Stimulated activated CD4-positive, alpha-beta T cell treated with anti-CD3 and anti-CD28 coated beads, TNF-alpha, amount 100 ng/mL, for 48 hours (primary cell): ENCODE measurements at regions not wholly inside any gene's neighbourhood (a gene's known extent, or its start where the extent isn't known, plus 50 kb on each side); places are given as distances from the start of the nearest gene placed in this dataset.

Experiments used
- DNase-seq, 3 donors: peaks; one replicate each; pipeline ENCODE4 v3.0.0-alpha.2; 2020; ENCODE audit warnings: low read depth in 3 of 3

GRCh38 chr7:41367967-41368882 lies 334.7 kb downstream of the INHBA start:
- no peak for DNase-seq

DNA sequence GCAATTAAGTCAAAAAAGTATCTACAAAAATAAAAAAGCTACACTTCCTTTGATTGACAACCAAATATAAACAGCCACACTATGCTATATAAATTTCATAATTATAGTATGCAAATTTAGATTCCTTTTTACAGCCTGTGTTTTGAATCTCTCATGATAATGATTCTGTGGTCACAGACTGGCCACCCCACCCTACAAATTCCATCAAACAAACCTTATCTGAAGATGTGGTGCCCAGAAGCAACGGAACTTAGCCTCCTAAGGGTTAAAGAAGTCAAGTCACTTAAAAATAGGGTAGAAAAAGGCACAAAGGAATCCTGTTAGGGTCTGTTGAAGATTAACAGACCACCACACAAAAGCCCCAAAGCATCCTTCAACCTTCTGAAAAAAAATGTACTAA lies 351.8 kb downstream of the INHBA start:
- DNase-seq: no peak

DNA sequence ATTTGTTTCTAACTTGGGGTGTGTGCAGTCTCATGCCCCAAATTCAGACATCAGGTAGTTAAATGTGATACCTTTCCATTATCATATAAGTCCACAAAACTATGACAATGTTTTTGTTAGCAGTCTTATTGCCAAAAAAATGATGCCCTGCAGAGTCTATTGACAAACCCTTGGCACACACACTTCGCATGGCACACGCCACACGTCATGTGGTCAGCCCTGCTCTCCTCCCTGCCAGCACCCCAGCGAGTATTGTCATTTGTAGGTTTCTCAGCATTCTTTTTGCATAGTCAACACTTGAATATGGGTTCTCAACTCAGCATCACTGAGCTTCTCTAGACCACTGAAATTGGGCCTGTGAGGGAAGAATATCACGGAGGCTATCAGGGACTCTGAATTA lies 356.0 kb downstream of the INHBA start:
- DNase-seq: no peak

DNA sequence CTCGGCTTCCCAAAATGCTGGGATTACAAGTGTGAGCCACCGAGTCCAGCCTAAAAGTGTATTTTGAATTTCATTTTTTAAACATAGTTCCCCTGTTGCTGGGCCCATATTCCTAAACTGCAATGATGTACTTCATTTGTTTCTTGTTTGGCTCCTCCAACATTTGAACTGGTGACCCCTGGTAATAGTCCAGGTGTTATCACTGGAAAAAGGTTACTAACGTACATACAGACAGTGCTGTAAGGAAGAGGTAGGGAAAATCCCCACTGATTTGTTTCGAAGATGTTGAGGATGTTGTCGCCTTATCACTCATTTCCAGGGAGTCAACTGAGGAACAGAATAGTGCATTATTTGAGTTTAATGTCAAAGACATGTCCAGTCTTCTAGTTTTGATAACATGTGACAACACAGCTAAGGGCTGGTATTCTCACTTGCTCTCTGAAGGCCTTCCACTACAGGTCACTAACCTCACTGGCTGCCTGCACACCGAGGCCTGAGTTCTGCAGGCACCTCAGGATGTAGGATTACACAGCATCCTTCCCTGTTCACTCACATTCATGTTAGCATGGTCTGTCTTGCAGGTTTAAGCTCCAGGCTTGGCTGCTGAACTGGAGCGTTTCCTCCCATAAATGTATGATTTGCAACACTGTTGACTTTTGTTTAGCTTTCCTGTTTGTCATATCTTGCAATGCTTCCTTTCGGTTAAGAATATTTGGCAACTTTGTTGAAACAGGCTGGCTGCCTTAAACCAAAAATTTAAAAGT lies 362.8 kb downstream of the INHBA start:
- no peak for DNase-seq

- DNase-seq: no peak
These were observed 365.9 kb downstream of the INHBA start for GRCh38 chr7:41336981-41337380.

GRCh38 chr7:41336455-41336952 lies 366.4 kb downstream of the INHBA start:
- no peak for DNase-seq

- no peak for DNase-seq
These were observed 368.6 kb downstream of the INHBA start for GRCh38 chr7:41334071-41334862.

DNA sequence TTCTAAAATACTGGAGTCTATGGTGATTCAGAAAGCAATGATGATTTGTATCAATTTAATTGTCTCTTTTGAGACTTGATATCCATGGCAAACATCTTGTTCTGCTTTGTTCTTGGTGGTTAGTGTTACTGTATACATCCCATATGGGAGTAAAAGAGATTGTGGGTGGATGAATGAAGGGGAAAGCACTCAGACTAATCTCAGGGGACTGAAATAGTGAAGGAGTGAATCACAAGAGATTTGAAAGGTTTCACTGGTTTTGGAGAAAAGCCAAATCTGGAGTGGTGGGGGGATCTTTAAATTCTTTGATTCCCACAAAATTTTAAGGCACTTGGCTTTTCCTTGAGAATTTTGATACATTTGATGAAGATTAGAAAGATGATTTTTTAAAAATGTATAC lies 369.4 kb downstream of the INHBA start:
- DNase-seq: no peak

- no peak for DNase-seq
These were observed 371.7 kb downstream of the INHBA start for GRCh38 chr7:41331194-41331593.

DNA sequence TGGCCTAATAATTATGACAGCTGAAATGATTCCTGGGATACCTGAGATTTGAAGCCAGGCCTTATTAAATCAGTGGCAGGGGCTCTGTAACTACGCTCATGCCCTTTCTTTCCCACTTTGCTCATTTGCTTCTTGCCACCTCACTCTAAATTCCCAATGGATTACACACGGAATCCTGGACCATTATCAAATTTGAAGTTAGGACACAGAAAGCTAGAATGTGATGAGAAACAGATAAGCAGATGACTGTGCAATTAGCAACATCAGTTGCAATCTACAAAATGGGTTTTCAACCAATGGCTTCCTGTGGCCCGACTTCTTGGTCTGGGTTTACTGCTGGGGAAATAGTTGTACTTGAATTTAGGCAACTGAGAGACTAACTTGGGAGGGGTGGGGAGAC lies 374.3 kb downstream of the INHBA start:
- DNase-seq: no peak

DNA sequence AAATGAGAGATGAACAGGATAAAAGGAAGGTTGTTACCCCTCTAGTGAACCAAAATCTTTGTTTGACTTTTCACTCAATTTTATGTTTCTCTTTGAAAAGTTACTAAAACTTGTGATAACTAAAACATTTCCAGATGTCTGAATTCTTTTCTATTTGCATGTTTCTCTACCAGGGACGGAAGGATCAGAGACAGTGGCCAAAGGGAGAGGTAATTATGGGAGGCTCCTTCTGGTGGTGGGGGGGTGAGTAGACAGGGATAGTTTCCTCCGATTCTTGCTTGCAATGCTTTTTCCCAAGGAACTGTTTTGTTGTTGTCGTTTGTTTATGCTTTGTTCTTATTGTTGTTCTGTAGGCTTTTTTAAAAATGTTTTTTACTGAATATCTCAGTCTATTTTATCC lies 374.8 kb downstream of the INHBA start:
- no peak for DNase-seq

GRCh38 chr7:41326616-41327015 lies 376.3 kb downstream of the INHBA start:
- DNase-seq: no peak

DNA sequence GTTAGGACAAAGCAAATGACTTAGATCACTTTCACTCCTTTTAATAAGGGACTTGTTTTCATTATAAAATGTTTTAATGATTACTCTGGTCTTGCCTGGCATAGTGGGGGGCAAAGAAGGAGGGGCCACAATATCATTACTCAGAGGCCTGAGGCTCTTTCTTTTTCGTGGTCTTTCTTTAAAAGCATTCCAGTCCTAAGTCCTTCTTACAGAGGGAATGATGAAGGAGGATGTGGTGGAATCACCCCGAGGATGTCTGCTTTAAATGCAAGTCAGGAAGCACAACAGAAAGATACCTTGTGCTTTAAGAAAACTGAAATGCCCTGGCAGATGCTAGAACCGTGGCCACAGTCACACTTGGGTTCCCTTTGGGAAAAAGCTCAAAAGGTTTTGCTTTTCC lies 379.1 kb downstream of the INHBA start:
- no peak for DNase-seq

DNA sequence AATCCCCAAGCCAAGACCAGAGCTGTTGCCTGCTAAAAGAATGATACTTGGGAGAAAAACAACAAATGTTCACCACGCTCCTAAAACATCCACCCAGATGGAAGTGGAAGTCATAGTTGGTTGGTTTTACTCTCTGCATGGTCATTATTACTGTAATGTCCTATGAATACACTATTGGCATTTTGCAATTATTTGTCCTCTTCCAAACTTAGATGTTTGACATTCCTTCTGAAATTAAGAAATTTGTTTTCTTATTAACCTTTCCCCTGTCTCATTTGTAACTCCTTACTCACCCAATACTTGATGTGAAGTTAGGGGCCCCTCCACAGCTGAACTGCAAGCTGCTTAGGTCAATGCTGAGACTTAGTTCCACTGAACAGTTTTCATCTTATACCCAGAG lies 383.3 kb downstream of the INHBA start:
- DNase-seq: no peak

DNA sequence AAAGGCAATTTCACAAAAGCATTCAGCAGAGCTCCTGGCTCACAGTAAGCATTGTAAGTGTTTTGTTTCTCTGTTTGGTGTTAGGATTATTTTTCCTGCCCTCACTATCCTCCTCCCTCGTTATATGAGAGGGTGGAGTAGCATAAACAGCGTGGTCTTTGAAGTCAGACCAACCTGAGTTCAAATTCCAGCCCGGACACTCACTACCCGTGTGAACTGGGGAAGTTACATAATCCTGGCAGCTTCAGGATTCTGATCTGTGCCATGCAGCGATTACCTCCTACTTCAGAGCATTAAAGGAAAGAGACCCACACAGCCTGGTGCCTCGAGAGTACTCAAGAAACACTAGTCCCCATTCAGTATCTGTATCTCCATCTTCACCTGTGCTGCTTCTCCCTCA lies 386.5 kb downstream of the INHBA start:
- no peak for DNase-seq

GRCh38 chr7:41315764-41316163 lies 387.1 kb downstream of the INHBA start:
- DNase-seq: no peak

GRCh38 chr7:41313171-41313570 lies 389.7 kb downstream of the INHBA start:
- DNase-seq: no peak

DNA sequence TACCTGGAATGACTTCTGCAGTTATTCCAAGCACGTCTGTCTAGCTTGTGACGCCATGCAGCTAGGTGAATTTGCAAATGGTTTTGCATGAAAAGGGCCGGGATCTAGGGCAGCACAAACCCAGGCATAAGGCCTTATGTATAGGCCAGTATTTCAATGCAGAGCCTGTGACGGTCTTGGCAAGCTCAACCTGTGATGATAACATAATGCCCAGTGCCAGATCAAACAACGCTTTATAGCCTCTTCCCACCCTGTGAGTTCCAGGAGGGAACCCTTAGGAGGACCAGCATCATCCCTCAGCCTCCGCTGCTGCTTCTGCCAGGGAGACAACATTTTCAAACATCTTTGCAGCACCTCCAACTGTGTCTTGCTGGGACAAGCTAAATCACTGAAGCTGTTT lies 390.7 kb downstream of the INHBA start:
- no peak for DNase-seq

DNA sequence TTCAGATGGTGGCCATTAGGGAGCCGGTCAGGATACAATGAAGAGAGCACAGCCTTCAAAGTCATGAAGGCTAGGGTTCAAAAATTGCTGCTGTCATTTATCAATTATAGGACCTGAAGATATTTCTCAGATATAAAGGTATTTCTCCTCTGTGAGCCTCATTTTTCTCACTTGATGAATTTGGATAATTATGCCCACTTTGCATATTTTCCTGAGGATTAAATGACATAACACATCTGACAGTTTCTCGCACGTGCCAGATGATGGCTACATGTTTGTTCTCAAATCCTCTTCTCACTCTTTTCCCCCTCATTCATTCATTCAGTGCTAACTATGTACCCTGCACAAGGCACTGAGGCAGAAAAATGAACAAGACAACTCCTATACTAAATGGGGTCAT lies 391.6 kb downstream of the INHBA start:
- no peak for DNase-seq

DNA sequence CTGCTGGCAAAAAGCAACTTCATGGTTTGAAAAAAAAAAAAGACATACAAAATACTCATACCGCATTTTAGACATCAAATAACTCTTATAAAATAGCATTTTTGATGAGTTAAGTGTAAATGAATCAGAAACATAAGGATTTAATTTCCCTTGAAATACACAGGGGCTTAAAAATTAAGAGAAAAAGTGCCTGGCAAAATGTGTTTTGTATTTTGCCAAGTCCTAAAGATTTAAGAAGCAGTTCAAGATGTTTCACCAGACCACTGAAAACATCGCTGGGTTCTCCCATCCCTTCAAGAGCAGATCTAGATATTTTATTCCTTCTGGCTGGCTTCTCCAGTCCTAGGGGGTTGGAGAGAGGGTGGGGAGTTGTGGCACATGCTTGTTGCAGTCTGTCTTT lies 396.4 kb downstream of the INHBA start:
- no peak for DNase-seq

DNA sequence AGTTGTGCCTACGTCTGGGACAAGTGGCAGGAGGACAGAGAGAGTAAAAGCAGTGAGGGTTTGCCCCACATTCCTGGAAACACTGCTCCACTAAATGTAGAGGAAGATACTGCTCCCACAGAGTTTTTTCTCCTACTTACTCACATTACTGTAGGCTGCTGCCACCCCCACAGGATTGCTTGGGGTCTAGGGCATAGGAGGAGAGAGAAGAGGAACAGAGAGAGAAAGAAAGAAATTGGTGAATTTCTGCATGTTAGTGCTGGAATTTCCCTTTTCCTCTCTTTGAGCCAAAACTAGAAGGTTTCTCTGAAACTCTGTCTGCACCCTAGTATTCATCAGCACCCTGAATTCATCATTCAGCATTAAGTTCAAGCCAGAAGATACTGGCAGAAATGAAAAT lies 397.9 kb downstream of the INHBA start:
- no peak for DNase-seq

DNA sequence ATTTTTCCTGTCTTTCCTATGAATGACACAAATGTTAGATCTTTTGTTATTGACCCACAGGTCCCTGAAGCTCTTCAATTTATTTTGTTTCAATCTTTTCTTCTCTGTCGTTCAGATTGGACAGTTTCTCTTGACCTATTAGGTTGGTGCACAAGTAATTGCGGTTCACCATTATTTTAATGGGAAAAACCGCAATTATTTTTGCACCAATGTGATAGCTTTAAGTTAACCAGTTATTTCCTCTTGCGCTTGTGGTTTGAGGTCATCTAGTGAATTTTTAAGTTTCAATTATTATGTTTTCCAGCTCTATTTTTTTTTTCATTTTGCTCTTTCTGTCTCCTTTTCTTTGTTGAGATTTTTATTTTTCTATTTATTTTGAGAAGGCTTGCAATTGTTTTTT lies 399.2 kb downstream of the INHBA start:
- no peak for DNase-seq
